GM18519 (cell line): ENCODE measurements at regions not wholly inside any gene's neighbourhood (a gene's known extent, or its start where the extent isn't known, plus 50 kb on each side); places are given as distances from the start of the nearest gene placed in this dataset.

Experiments used
- ATAC-seq: cut with Tn5 transposase; IDR thresholded peaks from one replicate; pipeline ENCODE4 v1.9.1; 2021; ENCODE audit warnings: mild to moderate bottlenecking, moderate library complexity; ENCODE audit not compliant: unreplicated experiment, low FRiP score

DNA sequence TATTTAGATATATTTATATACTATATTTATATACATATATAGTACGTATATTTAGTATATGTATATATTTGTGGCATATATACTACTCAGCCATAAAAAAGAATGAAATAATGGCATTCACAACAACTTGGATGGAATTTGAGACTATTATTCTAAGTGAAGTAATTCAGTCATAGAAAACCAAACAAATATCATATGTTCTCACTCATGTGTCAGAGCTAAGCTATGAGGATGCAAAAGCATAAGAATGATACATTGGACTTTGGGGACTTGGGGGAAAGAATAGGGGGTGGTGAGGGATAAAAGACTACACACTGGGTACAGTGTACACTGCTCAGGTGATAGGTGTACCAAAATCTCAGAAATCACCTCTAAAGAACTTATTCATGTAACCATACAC is 1015.7 kb downstream of the EFNB2 start:
- no peak for ATAC-seq

DNA sequence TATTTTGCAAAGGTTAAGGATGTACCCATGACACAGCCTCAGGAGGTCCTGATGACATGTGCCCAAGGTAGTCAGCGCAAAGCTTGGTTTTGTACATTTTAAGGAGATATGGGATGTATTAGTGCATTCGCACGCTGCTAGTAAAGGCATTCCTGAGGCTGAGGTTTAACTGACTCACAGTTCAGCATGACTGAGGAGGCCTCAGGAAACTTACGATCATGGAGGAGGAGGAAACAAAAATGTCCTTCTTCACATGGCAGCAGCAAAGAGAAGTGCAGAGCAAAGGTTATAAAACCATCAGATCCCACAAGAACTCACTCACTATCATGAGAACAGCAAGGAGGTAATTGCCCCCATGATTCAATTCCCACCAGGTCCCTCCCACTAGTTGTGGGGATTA is 1017.4 kb downstream of the EFNB2 start:
- no peak for ATAC-seq

DNA sequence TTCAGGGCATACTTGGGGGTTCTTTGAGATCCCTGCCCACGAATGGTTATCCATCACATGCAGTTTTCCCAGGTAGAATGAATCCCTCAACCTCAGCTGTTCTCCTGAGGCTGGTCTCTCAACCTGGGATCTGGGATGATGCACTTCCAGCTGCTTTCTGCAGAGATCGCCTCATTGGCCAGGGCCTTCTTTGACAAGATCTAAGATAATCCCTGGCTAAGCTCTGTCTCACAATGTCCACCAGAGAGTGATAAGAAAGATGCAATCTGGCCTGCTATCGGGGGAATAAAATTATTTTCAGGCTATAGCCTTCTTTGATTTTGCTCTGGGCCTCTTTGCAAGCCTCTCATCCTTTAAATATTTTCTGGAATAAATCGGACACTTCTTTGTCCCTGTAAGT is 1021.1 kb downstream of the EFNB2 start:
- ATAC-seq = no peak

DNA sequence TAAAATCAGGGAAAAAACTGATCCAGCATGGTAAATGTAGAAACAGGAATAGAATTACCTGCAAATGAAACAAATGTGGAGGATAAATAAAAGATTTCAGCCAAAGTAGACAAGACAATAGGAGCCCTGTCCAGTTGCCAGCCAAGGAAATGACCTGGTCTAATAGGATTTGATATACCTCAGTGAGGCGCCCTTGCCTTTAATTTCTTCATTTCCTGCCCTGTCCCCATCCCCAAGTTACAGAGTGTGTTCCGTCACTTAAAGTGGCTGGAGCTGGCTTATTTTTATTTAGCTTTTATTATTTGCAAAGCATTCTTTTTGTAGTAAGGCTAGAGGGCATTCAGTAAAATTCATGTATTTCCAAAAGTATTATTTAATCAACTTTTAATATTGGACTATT is 1022.0 kb downstream of the EFNB2 start:
- ATAC-seq = no peak

DNA sequence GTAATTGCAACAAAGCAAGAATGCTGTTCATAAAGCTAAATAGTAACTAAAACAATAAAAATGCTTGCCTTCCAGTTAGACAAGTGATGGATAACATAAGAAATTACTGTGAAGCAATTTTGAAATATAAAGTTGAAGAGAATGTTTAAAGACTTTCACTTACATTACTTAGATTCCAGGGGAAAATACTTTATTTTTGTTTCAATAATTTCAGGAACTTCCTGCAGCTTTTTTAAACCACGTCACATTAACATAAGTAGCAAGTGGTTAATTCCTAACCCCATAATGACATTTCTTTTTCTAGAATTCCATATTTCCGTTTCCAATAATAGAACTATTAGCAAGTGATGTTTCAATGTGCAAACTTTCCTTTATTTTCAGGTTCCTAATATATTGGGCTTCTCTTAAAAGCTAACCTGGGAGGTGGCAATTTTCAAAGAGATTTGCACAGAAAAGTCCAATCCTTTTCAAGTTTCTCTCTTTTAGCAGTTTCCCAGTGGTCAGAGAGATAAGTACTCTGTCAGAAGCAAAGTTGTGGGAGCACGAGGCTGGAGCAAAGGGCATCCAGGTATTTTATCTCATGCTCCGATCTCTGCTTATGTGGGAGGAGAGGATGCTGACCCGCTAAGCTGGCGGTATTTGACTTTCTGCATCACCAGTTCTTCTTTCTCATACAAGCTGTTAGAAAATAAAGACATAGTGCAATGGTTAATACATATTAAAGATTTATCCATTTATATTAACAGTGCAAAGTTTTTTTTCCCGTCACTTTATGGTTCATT is 1025.3 kb downstream of the EFNB2 start:
- ATAC-seq = no peak

DNA sequence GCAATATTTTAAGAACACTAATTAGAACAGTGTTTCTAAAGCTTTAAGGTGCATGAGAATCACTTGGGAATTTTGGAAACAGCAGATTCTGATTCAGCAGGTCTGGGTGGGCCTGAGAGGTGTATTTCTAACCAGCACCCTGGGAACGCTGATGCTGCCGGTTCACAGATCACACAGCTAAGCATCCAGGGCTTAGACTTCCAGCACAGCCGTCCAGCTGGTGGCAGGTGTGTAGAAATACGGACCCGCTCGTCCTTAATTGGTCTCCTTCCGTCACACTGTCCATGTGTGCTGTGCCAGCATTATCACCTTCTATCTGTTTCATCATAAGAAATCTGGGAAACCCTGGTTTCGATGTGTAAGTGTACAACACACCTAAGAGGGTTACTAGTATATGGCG is 1029.0 kb downstream of the EFNB2 start:
- no peak for ATAC-seq

DNA sequence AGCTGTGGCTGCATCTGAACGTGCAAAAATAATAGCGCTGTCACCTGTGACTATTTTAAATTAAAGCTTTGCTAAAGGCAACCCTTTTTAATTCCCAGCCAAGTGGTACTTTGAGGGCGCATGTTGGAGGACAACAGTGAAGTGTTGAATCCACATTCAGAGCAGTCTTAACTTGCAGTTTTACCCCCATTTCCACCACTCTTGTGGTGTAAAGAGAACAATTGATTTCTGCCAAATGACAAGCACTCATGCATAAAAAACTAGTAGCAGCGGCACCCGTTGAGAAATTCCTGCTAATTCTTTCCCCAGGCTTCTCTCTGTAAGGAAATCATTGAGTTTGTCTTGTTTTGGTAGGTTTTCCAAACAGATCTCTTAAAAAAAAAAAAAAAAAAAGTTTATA is 1033.3 kb downstream of the EFNB2 start:
- ATAC-seq = no peak

DNA sequence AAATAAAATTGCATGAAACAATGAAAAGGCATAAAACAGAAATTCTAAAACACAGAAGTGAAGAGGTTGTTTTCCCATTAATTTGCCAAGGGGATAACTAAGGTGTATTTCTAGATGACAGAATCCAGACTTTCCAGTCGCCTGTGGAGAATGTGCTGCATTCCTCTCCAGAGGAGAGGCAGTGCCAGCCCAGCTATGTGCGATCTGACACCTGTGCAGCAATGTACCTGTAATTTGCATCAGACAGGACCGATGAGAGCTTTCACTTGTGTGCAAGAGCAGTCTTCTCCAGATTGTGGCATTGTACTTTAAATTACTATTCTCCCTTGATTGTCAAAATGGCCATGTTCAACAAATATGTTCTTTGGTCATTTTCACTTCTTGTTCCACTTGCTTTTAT is 1037.9 kb downstream of the EFNB2 start:
- no peak for ATAC-seq

DNA sequence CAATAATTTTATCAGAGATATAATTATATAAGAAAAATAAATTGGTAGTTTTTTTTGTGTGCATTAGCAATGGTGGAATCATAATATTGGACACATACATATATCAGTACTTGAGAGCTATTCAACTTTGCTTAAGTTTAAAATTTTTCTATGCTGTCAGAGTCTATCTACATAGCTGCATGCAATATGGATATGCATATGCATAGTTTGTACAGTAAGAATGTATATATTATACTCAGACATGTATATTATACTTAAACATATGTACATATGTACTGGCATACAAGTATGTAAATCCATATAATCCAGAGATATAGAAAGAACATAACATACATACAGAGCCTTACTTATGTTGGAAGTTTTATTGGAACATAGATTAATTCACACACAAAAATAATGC is 1043.2 kb downstream of the EFNB2 start:
- ATAC-seq = no peak

DNA sequence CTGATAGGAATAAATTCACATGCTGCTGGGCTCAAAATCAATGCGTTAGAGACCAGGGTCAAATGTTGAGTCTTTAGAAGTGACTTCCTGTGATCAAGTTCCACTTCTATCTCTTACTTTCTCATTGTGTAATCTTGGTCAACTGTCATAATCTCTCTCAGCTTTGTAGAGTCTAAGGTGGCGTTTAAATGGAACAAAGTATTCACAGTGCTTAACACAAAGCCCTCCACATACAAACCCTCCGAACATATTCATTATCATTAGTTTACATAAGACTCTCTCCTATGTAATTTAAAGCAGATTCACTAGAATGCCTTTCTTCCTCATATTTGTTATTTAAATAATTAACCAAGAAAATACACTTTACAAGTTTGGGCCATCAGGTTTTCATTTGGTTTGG is 1044.1 kb downstream of the EFNB2 start:
- ATAC-seq = no peak

DNA sequence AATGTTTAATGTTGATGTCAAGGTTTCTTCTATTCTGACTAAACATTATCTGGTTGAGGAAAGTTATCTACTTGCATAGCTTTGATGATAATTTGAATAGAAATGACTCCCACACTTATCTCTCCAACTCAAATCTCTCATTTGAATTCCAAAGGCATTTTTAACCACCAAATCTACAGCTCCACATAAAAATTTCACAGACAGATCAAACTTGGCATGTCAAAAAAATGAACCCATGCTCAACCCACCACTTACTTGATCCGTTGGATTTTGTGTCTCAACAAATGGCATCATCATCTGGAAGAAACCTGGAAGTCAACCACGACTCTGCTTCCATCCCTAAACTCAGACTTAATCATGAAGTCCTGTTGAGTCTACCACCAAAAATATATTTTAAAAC is 1050.4 kb downstream of the EFNB2 start:
- no peak for ATAC-seq

DNA sequence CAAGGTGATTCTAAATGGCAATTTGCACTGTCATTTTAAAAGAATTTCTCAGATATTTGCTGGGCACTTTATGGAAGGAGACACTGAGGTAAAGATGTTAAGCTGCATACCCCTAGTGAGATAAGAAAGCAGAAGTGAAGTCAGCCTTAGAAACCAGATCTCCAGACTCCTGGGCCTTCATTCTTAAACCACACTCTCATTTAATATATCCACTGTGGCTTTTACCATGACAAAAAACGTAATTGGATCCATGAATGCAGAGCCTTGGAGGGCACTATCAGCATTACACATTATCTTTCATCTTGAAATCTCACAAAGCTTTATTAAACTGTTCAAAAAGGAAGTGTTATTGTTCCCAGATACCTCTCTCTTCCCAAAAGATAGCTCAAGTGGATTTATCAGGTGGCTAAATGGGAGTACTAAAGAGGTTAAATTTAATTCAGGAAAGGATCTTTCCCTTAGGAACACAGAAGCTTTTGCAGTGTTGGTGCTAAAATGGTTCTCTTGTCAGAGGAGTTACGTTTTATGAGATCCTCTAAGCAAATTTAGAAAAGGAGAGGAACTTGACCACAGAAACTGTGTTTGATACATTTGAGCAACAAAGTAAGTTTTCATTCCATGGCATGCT is 1060.4 kb downstream of the EFNB2 start:
- no peak for ATAC-seq

DNA sequence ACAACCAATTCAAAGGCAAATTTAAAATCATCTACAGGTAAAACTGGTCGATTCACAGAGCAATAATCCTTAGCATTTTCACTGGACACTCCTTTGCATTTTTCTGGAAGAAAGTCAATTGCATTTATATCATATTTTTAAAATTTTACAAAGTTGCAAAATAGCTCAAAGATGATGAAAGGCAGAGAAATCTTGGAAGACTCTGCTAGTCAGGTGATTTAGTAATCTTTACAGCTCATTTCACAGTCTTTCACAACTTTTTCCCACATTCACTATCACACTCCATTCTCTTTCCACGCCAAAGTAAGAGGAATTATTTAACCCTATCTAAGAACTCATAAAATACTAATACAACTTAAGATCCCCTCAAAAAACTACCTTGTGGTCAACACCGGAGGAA is 1063.8 kb downstream of the EFNB2 start:
- ATAC-seq = no peak

DNA sequence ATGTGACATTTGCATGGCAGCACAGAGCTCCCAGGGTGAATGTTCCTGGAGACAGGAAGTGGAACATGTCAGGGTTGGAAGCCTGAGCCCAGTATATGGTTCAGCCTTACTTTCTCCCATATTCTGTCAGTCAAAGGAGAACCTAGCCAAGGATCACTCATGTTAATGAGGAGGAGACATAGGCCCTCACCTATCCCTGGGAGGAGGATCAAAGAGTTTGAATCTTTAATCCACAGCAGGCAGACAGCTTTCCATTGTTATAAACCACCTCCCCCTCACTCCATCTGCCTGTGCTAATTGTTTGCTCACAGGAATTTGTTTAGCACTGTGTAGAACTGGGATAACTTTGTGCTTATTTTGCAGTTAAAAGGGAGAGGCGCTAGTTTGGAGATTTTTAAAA is 1069.1 kb downstream of the EFNB2 start:
- no peak for ATAC-seq

DNA sequence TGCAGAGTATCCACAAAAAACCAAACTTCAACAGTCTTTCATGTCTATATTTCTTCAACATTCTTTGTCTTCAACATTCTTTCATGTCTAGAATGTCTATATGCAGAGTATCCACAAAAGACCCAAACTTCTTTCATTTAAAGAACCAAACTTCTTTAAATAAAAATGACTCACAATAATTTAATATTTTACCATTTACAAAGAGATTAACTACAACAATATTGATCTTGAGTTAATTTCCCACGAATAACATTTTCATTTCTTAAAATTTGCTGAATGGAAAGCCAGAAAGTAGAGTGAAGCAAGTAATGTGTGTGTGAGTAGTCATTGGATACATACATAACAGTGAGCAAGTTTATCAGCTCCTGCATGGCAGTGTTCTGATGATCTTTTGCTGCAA is 1069.7 kb downstream of the EFNB2 start, which contains the start of gene DAOA:
TSS of gene DAOA (plus strand) at position 301 of the 400 bp plus-strand sequence.
- no peak for ATAC-seq

DNA sequence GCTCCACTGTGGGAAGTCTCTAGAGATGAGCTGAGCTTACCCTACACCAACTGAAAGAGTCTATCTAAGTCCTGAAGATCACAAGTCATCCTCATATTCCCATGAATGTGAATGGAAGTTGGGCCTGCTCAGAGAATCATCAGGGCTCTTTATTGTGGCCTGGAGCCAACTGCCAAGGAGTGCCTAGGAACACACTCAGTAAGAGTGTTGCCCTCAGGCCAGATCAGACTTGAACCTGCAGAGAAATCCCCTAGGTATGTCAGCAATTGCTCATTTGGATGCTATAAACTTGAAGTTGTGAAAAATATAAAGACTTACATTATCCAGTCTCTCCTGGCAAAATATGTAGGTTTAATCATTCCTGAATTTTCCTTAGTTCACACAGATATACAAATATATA is 1070.2 kb downstream of the EFNB2 start:
- no peak for ATAC-seq

DNA sequence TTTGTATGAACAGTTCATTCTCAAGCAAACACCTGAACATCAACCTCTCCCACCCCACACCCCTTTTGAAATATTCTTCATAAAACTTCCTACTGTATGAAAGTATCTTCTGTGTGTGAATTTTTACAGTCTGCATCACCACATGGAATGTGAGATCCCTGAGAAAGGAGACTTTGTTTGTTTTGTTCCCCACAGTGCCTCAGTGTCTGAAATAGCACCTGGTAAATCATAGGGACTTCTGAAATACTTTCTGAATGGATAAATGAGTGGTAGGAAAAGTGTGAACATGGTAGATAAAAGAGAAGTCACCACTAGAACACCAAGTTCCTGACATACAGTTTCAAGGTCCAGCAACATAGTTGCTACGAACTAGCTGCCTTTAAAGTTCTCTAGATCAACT is 1071.2 kb downstream of the EFNB2 start:
- ATAC-seq = no peak

DNA sequence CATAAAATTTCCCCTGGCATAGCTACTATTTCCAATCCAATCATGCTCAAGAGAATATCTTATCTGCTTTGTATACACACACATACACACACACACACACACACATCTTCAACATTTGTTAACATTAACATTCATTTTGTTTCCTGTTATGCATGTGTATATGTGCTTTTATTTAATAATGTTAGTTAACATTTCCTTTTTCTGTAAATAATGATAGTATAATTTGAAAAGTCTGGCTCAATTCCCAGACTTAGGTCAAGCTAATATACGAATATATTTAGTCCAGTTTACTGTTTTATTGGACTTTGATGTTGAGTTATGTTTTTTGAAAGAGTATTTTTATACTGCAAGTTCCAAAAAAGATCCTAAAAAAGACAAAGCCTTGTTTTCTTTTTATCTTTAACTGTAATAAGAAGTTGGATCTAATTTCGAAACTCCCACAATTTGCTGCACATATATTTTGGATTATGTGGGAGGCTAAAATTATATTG is 1072.4 kb downstream of the EFNB2 start:
- ATAC-seq = no peak

DNA sequence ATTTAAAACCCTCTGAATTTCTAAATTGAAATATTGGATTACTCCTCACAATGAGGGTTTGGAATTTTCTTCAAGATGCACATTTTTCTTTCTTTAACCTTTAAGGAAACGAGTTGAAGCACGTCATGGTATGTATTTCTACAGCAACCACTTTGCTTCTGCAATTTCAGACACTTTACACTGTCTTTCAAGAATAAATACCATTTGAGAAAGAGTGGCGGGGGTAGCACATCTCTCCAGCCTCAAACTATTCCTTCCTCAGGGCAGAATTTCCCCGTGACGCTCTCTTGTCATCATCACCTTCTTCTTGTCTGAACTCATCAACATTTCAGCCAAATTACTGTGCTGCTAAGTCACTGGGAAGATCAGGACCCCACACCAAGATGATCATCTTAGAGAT is 1073.4 kb downstream of the EFNB2 start:
- no peak for ATAC-seq

DNA sequence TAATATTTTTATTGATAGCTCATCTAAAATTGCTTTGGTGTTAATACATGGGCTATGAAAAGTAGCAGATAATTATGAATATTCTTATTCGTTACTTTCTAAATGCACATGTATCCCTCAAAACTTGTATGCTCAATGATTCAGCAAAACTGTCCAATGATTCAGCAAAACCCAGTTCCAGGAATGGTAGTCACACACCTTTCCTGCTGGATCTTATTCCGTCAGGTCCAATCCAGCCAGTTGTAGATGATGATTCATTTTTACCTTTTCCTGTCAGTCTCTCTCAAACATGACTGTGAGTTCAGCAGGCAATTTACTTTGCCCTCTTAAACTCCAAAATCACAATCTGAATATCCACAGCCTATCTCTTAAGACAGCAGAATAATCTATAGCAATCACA is 1082.6 kb downstream of the EFNB2 start:
- no peak for ATAC-seq

DNA sequence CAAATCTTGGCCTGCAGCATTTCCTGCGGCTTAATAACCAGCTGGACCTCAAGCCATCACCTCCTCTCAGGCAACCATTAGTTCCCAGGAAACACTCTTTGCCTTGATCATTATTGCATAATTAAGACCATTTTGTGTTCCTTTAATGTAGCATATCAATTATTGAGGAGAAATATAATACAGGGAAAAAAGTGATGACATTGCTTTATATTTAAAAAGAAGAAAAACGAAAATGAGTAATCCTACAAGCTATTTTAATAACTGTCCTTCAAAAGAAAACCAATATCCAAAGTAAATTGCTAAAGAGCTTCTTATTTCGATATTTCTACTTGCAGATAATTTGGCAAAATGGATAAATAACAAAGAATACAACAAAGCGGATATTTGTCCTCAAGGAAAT is 1084.7 kb downstream of the EFNB2 start:
- ATAC-seq = no peak

DNA sequence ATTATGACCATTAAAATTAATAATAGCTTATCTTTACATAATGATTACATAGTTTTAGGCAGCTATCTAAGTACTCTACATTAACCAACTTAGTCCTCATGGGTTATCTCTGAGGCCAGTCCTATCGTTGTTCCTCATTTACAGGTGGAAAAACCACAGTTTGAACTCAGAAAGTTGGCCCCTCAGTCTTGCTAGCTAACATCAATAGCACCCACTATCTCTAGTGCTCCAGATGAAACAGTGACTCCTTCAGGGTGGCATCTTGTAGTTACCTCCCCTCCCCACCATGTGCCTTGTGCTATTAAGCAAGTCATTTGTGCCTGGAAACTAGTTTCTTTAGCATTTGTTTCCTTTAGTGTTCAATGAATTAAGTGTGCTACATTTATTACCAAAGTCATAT is 1086.7 kb downstream of the EFNB2 start:
- no peak for ATAC-seq
